Naive thymus-derived CD4-positive, alpha-beta T cell (primary cell): ENCODE measurements at regions not wholly inside any gene's neighbourhood (a gene's known extent, or its start where the extent isn't known, plus 50 kb on each side); places are given as distances from the start of the nearest gene placed in this dataset.

ENCODE experiments used
- ATAC-seq: fragments of 150-1000 bp; cut with Tn5 transposase; 2 replicates; pipeline ENCODE4 v1.10.0; 2021; ENCODE audit warnings: mild to moderate bottlenecking, moderate library complexity
- CTCF ChIA-PET: fragments of 350-600 bp; sonication (Branson Sonifier 250); formaldehyde crosslinking; loops from one replicate; lab custom pipeline; 2021; ENCODE audit warnings: antibody characterized with exemption; lab: Charles Lee
- POLR2A ChIA-PET: fragments of 350-600 bp; sonication (Branson Sonifier 250); formaldehyde crosslinking; loops from one replicate; lab custom pipeline; 2021; ENCODE audit warnings: antibody characterized with exemption, inconsistent platforms; lab: Charles Lee
- DNase-seq, 9 donors: peaks; one replicate each; pipeline versions ENCODE4 v3.0.0 to v3.0.0-alpha.2; 2020 to 2022; ENCODE audit warnings: mixed read lengths in 1 of 9
- H3K27ac ChIP-seq: one replicate; pipeline ENCODE4 v1.7.0; 2013; ENCODE audit warnings: mild to moderate bottlenecking, low read depth, low read length, moderate library complexity
- H3K27me3 ChIP-seq, 2 donors: one replicate each; pipeline ENCODE4 v1.7.0; 2013; ENCODE audit warnings: low read length in 2 of 2, mild to moderate bottlenecking in 2 of 2, moderate library complexity in 2 of 2; ENCODE audit not compliant: control insufficient read depth in 2 of 2, insufficient read depth in 2 of 2
- H3K36me3 ChIP-seq, 3 experiments: 1 replicate in 2 of 3; 2 replicates in 1 of 3; pipeline ENCODE4 v1.7.0; 2013; ENCODE audit warnings: low read length in 3 of 3, mild to moderate bottlenecking in 3 of 3, moderate library complexity in 1 of 3; ENCODE audit not compliant: insufficient read depth in 3 of 3, control insufficient read depth in 2 of 3
- H3K4me1 ChIP-seq, 2 donors: one replicate each; pipeline ENCODE4 v1.7.0; 2013; ENCODE audit warnings: low read length in 2 of 2, mild to moderate bottlenecking in 2 of 2, moderate library complexity in 1 of 2; ENCODE audit not compliant: control insufficient read depth in 2 of 2, insufficient read depth in 2 of 2
- H3K4me3 ChIP-seq: 2 replicates; pipeline ENCODE4 v1.7.0; 2013; ENCODE audit warnings: mild to moderate bottlenecking, low read length
- H3K9me3 ChIP-seq, 3 experiments: 1 replicate in 2 of 3; 2 replicates in 1 of 3; pipeline ENCODE4 v1.7.0; 2013; ENCODE audit warnings: low read length in 3 of 3; ENCODE audit not compliant: control insufficient read depth in 2 of 3
- H3K27ac Mint-ChIP-seq, 9 donors: one replicate each; pipeline ENCODE4 v1.8.0; 2020 to 2022; ENCODE audit warnings: mixed read lengths in 9 of 9, mild to moderate bottlenecking in 8 of 9, moderate library complexity in 5 of 9, inconsistent platforms in 2 of 9
- H3K27me3 Mint-ChIP-seq, 5 donors: one replicate each; pipeline ENCODE4 v1.8.0; 2021 to 2022; ENCODE audit warnings: mixed read lengths in 5 of 5, mild to moderate bottlenecking in 1 of 5
- H3K36me3 Mint-ChIP-seq, 5 donors: one replicate each; pipeline ENCODE4 v1.8.0; 2020 to 2022; ENCODE audit warnings: mixed read lengths in 5 of 5, mild to moderate bottlenecking in 3 of 5, inconsistent platforms in 1 of 5
- H3K4me1 Mint-ChIP-seq, 7 donors: one replicate each; pipeline ENCODE4 v1.8.0; 2020 to 2022; ENCODE audit warnings: mixed read lengths in 7 of 7, mild to moderate bottlenecking in 3 of 7, inconsistent platforms in 1 of 7
- H3K4me3 Mint-ChIP-seq, 10 donors: one replicate each; pipeline ENCODE4 v1.8.0; 2020 to 2022; ENCODE audit warnings: mild to moderate bottlenecking in 10 of 10, mixed read lengths in 10 of 10, moderate library complexity in 6 of 10, inconsistent platforms in 2 of 10
- H3K9me3 Mint-ChIP-seq, 11 donors: one replicate each; pipeline ENCODE4 v1.8.0; 2020 to 2022; ENCODE audit warnings: mixed read lengths in 11 of 11, mild to moderate bottlenecking in 4 of 11, inconsistent platforms in 1 of 11, moderate library complexity in 1 of 11
- intact Hi-C, 2 donors: fragments of 100-400 bp; cut with micrococcal nuclease; formaldehyde crosslinking; loops; one replicate each; pipeline ENCODE4 v1.15.1; 2023

DNA sequence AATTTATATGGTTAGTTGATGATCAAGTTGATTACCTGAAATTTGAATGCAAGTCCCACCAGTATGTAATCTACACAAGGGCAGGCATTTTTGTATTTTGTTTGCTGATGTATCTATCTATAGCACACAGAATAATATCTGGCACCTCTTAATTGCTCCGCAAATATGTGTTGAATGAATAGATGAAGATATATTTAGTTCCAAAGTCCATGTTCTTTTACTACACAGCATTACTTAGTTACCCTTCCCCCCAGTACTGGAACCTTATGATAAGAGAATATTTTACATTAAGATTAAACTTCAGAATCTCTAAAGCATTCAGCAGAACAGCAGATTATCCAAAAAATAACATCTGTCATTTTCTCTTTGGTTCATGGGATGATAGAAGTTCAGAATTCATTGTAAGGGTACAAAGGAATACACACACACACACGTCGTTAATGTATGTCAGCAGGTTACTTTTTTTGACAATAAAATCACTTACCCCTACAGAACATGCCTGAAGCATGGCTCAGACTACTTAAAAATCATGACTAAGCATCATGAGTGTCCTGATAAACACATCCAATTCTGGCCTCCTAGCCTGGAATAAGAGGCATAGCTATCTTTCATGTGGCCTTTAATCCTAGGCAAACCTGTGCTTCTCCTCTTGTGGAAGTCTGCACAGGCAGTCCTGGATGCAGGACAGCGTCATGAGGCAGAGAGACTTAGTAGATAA is 148.9 kb upstream of the TBC1D5 start:
- ChIA-PET POLR2A (no interaction called here), CTCF (no interaction called here)
- Mint-ChIP-seq H3K27ac (no peak overlapping the region), H3K9me3 (peaks cover 0 to 10% (median 0%) of the 10 kb centered on the region in 11 donors), H3K4me3 (no peak overlapping the region), H3K4me1 (peaks cover 0 to 1% (median 0%) of the 10 kb centered on the region in 7 donors), H3K27me3 (peaks cover 0 to 15% (median 4%) of the 10 kb centered on the region in 5 donors), H3K36me3 (no peaks in the 10 kb centered on the region)
- no peak for DNase-seq
- H3K4me3 ChIP-seq: no peak overlapping the region
- no peaks in the 10 kb centered on the region for H3K36me3 ChIP-seq
- no peak overlapping the region for H3K27ac ChIP-seq
- no peak for ATAC-seq
- intact Hi-C loops: no loop called here
- H3K9me3 ChIP-seq: no peaks in the 10 kb centered on the region
- H3K27me3 ChIP-seq: no peaks in the 10 kb centered on the region
- H3K4me1 ChIP-seq: no peaks in the 10 kb centered on the region

- Mint-ChIP-seq H3K4me1 (no peaks in the 10 kb centered on the region), H3K27ac (no peak overlapping the region), H3K4me3 (no peak overlapping the region), H3K27me3 (peaks cover 0 to 15% (median 4%) of the 10 kb centered on the region in 5 donors), H3K36me3 (no peaks in the 10 kb centered on the region), H3K9me3 (no peaks in the 10 kb centered on the region)
- Histone ChIP-seq H3K36me3 (no peaks in the 10 kb centered on the region), H3K4me3 (no peak overlapping the region), H3K9me3 (no peaks in the 10 kb centered on the region), H3K27me3 (no peaks in the 10 kb centered on the region), H3K4me1 (no peaks in the 10 kb centered on the region), H3K27ac (no peak overlapping the region)
- POLR2A ChIA-PET: no interaction called here
- DNase-seq (no peak), ATAC-seq (no peak)
- intact Hi-C loops: no loop called here
- CTCF ChIA-PET: no interaction called here
Observed at GRCh38 chr3:17885986-17886385, 143.6 kb upstream of the TBC1D5 start.

DNA sequence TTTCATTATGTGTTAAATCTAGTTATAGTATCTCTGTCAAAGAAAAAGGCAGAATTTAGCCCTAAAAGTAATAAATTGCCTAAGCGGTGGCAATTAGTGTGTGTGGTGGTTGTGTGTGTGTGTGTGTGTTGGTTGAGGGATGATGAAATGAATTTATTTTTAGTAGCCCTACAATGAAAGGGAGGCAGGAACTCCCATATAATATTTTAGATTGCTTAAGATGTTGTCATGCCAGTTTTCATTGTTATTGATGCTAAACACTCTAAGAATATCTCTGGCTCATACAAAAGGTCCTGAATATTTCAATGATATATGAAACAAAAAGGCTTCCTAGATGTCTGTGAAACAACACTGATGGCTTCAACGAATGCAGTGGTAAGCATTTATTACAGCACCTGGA is 140.6 kb upstream of the TBC1D5 start:
- Mint-ChIP-seq H3K36me3 (no peaks in the 10 kb centered on the region), H3K4me3 (no peak overlapping the region), H3K9me3 (no peaks in the 10 kb centered on the region), H3K27me3 (peaks cover 0 to 9% (median 4%) of the 10 kb centered on the region in 5 donors), H3K4me1 (no peaks in the 10 kb centered on the region), H3K27ac (no peak overlapping the region)
- DNase-seq: no peak
- CTCF ChIA-PET: no interaction called here
- Histone ChIP-seq H3K36me3 (no peaks in the 10 kb centered on the region), H3K27me3 (no peaks in the 10 kb centered on the region), H3K4me3 (no peak overlapping the region), H3K9me3 (no peaks in the 10 kb centered on the region), H3K27ac (no peak overlapping the region), H3K4me1 (no peaks in the 10 kb centered on the region)
- ATAC-seq: no peak
- intact Hi-C loops: no loop called here
- POLR2A ChIA-PET: no interaction called here

DNA sequence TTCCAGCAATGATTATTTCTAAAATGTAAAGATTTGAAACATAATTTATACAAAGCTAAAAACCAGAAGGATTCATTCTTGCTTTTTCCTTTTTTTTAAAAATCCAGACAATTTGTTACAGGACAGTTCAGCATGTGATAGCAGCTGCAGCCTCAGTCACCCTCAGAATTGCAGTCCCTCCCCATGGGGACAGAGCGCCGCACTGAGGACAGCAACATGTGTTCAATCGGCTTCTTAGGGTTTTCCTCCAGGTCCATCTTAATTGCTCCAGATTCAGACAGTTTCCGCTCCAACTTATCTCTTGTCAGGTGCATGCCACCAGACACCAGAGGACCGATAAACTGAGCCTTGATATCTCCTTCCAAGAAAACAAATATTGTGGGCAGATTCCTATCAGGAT is 134.9 kb upstream of the TBC1D5 start:
- DNase-seq: no peak
- POLR2A ChIA-PET: no interaction called here
- intact Hi-C loops: no loop called here

DNA sequence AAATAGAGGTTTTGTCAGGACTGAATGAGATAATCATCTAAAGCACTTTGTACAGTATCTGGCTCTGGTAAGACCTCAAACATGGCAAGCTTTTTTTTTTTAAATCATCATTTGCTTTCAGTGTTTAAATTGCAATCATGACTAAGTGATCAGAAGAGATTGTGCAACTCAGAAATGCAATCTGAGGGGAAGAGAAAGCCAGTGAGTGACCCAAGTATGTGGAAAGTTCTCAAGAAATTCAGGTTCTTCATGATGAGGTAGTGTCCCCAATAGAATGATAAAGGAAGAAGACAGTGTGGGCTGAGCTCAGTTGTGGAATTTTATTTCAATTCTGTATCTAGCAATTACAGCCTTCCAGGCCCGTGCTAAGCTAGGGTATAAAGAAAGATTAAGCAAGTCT is 132.2 kb upstream of the TBC1D5 start:
- CTCF ChIA-PET: no interaction called here
- Mint-ChIP-seq H3K4me3 (no peak overlapping the region), H3K27ac (no peak overlapping the region), H3K36me3 (no peaks in the 10 kb centered on the region), H3K27me3 (peaks cover 0 to 18% (median 5%) of the 10 kb centered on the region in 5 donors), H3K4me1 (no peaks in the 10 kb centered on the region), H3K9me3 (no peaks in the 10 kb centered on the region)
- DNase-seq (no peak), ATAC-seq (peak; percentile 20)
- Histone ChIP-seq H3K27me3 (no peaks in the 10 kb centered on the region), H3K4me1 (no peaks in the 10 kb centered on the region), H3K27ac (no peak overlapping the region), H3K4me3 (no peak overlapping the region), H3K36me3 (no peaks in the 10 kb centered on the region), H3K9me3 (no peaks in the 10 kb centered on the region)
- POLR2A ChIA-PET: no interaction called here
- intact Hi-C loops: no loop called here

More for the DNA sequence above, 134.9 kb upstream of the TBC1D5 start:
- Histone ChIP-seq H3K4me1 (no peaks in the 10 kb centered on the region), H3K4me3 (no peak overlapping the region), H3K27ac (no peak overlapping the region), H3K9me3 (no peaks in the 10 kb centered on the region), H3K27me3 (no peaks in the 10 kb centered on the region), H3K36me3 (no peaks in the 10 kb centered on the region)
- CTCF ChIA-PET: no interaction called here
- no peaks in the 10 kb centered on the region for H3K4me1 Mint-ChIP-seq
- no peaks in the 10 kb centered on the region for H3K36me3 Mint-ChIP-seq
- no peak overlapping the region for H3K4me3 Mint-ChIP-seq
- no peaks in the 10 kb centered on the region for H3K9me3 Mint-ChIP-seq
- peaks cover 0 to 14% (median 5%) of the 10 kb centered on the region in 5 donors for H3K27me3 Mint-ChIP-seq
- H3K27ac Mint-ChIP-seq: no peak overlapping the region
- no peak for ATAC-seq

DNA sequence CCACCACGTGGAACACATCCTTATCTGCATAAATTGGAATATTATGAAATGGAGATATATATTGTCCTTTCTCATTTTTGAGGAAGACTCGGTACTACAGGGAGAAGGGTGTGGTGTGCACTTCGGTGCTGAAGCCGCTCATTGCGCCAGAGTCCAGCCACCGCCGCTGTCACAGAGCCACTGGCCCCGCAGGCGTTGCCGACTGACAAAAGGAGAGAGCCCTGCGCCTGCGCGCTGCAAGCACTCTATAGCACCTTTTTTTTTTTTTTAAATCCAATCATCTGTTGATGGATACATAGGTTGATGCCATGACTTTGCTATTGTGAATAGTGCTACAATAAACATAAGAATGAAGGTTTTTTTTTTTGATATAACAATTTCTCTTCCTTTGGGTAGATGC is 130.0 kb upstream of the TBC1D5 start:
- POLR2A ChIA-PET: no interaction called here
- Histone ChIP-seq H3K36me3 (no peaks in the 10 kb centered on the region), H3K4me3 (no peak overlapping the region), H3K4me1 (no peaks in the 10 kb centered on the region), H3K27ac (no peak overlapping the region), H3K27me3 (no peaks in the 10 kb centered on the region), H3K9me3 (no peaks in the 10 kb centered on the region)
- no peak for ATAC-seq
- CTCF ChIA-PET: no interaction called here
- H3K9me3 Mint-ChIP-seq: no peaks in the 10 kb centered on the region
- no peak overlapping the region for H3K4me3 Mint-ChIP-seq
- H3K27ac Mint-ChIP-seq: peak overlapping the region in 1 of 9 donors; percentile 21
- no peaks in the 10 kb centered on the region for H3K4me1 Mint-ChIP-seq
- no peaks in the 10 kb centered on the region for H3K36me3 Mint-ChIP-seq
- H3K27me3 Mint-ChIP-seq: peaks cover 0 to 21% (median 5%) of the 10 kb centered on the region in 5 donors
- DNase-seq: no peak
- intact Hi-C loops: no loop called here

DNA sequence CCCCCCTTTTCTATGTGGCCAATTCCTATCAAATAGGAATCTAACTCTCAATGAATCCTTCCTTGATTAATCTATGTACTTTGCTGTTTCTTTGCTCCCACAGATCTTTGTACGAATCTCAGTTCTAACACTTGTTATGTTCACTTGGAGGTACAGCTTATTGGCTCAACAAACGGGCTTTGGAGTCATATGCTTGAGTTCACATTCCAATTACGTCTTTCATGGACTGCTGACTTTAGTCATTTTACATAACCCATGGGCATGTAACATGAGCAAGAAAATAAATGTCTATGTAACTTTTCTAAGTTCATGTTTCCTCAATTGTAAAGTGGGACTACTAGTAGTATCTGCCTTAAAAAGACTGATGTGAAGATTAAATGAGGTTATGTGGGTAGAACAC is 123.2 kb upstream of the TBC1D5 start:
- Histone ChIP-seq H3K27ac (no peak overlapping the region), H3K9me3 (no peaks in the 10 kb centered on the region), H3K4me3 (no peak overlapping the region), H3K27me3 (no peaks in the 10 kb centered on the region), H3K4me1 (no peaks in the 10 kb centered on the region), H3K36me3 (no peaks in the 10 kb centered on the region)
- no peak for ATAC-seq
- DNase-seq: no peak
- CTCF ChIA-PET: no interaction called here
- no peak overlapping the region for H3K27ac Mint-ChIP-seq
- peaks cover 0 to 4% (median 0%) of the 10 kb centered on the region in 7 donors for H3K4me1 Mint-ChIP-seq
- POLR2A ChIA-PET: no interaction called here
- peaks cover 0 to 19% (median 7%) of the 10 kb centered on the region in 5 donors for H3K27me3 Mint-ChIP-seq
- intact Hi-C loops: no loop called here
- peaks cover 0 to 5% (median 0%) of the 10 kb centered on the region in 5 donors for H3K36me3 Mint-ChIP-seq
- peaks cover 0 to 6% (median 3%) of the 10 kb centered on the region in 11 donors for H3K9me3 Mint-ChIP-seq
- no peak overlapping the region for H3K4me3 Mint-ChIP-seq
